Activated T-helper 17 cell treated with anti-CD3 and anti-CD28 coated beads, Interleukin-2, amount 50 U/mL, for 72 hours (primary cell): ENCODE measurements at regions not wholly inside any gene's neighbourhood (a gene's known extent, or its start where the extent isn't known, plus 50 kb on each side); places are given as distances from the start of the nearest gene placed in this dataset.
"Not testable (repeated sequence)": the region's sequence is repeated elsewhere in the genome, so short reads cannot be mapped to it uniquely, and the experiment has no call there.

Experiments
- ATAC-seq: fragments of 150-1000 bp; cut with Tn5 transposase; replicated peaks from 2 replicates; pipeline ENCODE4 v1.10.0; 2021; ENCODE audit warnings: mild to moderate bottlenecking, moderate library complexity
- H3K27ac Mint-ChIP-seq: one replicate; pipeline ENCODE4 v1.8.0; 2022; ENCODE audit warnings: mixed read lengths
- H3K27me3 Mint-ChIP-seq: one replicate; pipeline ENCODE4 v1.8.0; 2022; ENCODE audit warnings: mixed read lengths
- H3K36me3 Mint-ChIP-seq: one replicate; pipeline ENCODE4 v1.8.0; 2022; ENCODE audit warnings: low read depth, mild to moderate bottlenecking, mixed read lengths
- H3K4me1 Mint-ChIP-seq: one replicate; pipeline ENCODE4 v1.8.0; 2022; ENCODE audit warnings: mixed read lengths
- H3K4me3 Mint-ChIP-seq: one replicate; pipeline ENCODE4 v1.8.0; 2022; ENCODE audit warnings: mild to moderate bottlenecking, mixed read lengths
- H3K9me3 Mint-ChIP-seq: one replicate; pipeline ENCODE4 v1.8.0; 2022; ENCODE audit warnings: mixed read lengths

DNA sequence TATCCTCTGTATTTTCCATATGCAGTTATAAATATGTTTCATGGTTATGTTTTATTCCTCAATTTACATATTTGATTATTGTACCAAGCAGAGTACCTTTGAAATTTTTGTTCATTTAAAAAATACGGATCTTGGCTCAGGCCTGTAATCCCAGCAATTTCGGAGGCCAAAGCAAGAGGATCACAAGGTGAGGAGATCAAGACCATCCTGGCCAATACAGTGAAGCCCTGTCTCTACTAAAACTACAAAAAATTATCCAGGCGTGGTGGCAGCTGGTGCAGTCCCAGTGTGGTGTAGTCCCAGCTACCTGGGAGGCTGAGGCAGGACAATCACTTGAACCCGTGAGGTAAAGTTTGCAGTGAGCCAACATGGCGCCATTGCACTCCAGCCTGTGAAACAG is 251.2 kb upstream of the TPTE start:
- not testable (repeated sequence) for H3K27ac Mint-ChIP-seq, H3K27me3 Mint-ChIP-seq, H3K4me3 Mint-ChIP-seq, H3K4me1 Mint-ChIP-seq, H3K36me3 Mint-ChIP-seq, H3K9me3 Mint-ChIP-seq
- peak; percentile 40 for ATAC-seq

DNA sequence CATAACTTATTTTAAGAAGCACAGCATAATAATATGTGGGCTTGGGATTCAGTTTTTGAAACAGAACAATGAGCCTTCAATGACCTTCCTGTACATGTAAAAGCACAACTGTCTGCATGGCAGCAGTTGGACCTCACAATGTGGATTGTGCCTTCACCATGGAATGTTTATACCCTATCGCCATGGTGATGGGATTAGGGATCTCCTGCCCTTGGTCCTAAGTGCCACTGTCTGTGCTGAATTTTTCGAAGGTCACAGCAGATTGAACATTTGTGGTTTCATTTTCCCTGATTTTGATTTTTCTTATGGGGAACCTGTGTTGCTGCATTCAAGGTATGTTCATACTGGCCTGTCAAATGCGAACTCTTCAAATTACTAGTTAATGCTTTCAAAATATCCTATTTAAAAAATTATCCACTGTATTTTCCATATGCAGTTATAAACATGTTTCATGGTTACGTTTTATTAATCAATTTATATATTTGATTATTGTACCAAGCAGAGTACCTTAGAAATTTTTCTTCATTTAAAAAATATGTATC is 249.6 kb upstream of the TPTE start:
- peak; percentile 49 for ATAC-seq
- H3K27me3 Mint-ChIP-seq, H3K4me3 Mint-ChIP-seq, H3K9me3 Mint-ChIP-seq, H3K4me1 Mint-ChIP-seq, H3K27ac Mint-ChIP-seq, H3K36me3 Mint-ChIP-seq: not testable (repeated sequence)

DNA sequence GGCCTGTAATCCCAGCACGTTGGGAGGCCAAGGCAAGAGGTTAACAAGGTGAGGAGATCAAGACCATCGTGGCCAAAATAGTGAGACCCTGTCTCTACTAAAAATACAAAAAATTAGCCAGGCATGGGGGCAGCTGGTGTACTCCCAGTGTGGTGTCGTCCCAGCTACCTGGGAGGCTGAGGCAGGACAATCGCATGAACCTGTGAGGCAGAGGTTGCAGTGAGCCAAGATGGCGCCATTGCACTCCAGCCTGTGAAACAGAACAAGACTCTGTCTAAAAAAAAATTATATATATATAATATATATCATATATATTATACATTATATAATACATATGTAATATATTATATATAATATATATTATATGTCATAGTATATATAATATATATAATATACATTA is 249.2 kb upstream of the TPTE start:
- H3K4me3 Mint-ChIP-seq, result no peak overlapping the region
- no peak overlapping the region for H3K27ac Mint-ChIP-seq
- peak; percentile 88 for ATAC-seq
- no peaks in the 10 kb centered on the region for H3K4me1 Mint-ChIP-seq
- no peaks in the 10 kb centered on the region for H3K36me3 Mint-ChIP-seq
- H3K27me3 Mint-ChIP-seq, result no peaks in the 10 kb centered on the region
- H3K9me3 Mint-ChIP-seq, result peaks cover 5% of the 10 kb centered on the region

DNA sequence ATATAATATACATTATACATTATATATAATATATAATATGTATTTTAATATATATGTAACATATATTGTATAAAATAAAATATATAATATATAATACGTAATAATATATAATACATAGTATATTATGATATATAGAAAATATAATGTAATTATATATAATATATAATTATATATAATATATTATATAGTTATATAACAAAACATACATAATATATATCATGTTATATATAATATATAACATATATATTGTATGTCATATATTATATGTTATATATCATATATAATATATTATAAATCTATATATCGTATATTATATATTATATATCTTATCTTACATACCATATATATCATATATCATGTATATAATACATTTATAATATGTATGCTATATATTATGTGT is 248.2 kb upstream of the TPTE start:
- no peaks in the 10 kb centered on the region for H3K27me3 Mint-ChIP-seq
- no peak overlapping the region for H3K4me3 Mint-ChIP-seq
- H3K9me3 Mint-ChIP-seq, result peaks cover 5% of the 10 kb centered on the region
- no peak overlapping the region for H3K27ac Mint-ChIP-seq
- no peaks in the 10 kb centered on the region for H3K36me3 Mint-ChIP-seq
- no peak for ATAC-seq
- no peaks in the 10 kb centered on the region for H3K4me1 Mint-ChIP-seq

DNA sequence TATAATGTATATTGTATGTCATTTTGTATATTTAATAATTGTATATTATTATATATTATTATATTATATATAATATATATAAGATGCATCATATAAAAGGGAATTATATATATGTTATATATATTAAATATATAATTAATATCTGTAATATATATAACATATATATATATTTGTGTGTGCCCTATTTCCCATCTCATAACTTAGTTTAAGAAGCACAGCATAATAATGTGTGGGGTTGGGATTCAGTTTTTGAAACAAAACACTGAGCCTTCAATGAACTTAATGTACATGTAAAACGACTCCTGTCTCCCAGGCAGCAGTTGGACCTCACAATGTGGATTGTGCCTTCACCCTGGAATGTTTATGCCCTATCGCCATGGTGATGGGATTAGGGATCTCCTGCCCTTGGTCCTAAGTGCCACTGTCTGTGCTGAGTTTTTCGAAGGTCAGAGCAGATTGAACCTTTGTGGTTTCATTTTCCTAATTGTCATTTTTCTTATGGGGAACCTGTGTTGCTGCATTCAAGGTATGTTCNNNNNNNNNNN is 247.5 kb upstream of the TPTE start:
- not testable (repeated sequence) for H3K9me3 Mint-ChIP-seq, H3K27me3 Mint-ChIP-seq, H3K4me3 Mint-ChIP-seq, H3K36me3 Mint-ChIP-seq, H3K4me1 Mint-ChIP-seq, H3K27ac Mint-ChIP-seq
- ATAC-seq, result peak; percentile 70
